Duodenal mucosa (tissue), 2 donors: ENCODE measurements at regions not wholly inside any gene's neighbourhood (a gene's known extent, or its start where the extent isn't known, plus 50 kb on each side); places are given as distances from the start of the nearest gene placed in this dataset.

ENCODE experiments used
- H3K27ac ChIP-seq: one replicate; pipeline ENCODE4 v1.7.0; 2013; ENCODE audit warnings: low read depth, low read length
- H3K27me3 ChIP-seq, 2 donors: one replicate each; pipeline ENCODE4 v1.7.0; 2013; ENCODE audit warnings: low read length in 2 of 2, control low read depth in 1 of 2; ENCODE audit not compliant: insufficient read depth in 2 of 2, control insufficient read depth in 1 of 2
- H3K36me3 ChIP-seq, 2 donors: one replicate each; pipeline ENCODE4 v1.7.0; 2013; ENCODE audit warnings: low read length in 2 of 2, control low read depth in 1 of 2; ENCODE audit not compliant: insufficient read depth in 2 of 2, control insufficient read depth in 1 of 2
- H3K4me1 ChIP-seq, 2 donors: one replicate each; pipeline ENCODE4 v1.7.0; 2013; ENCODE audit warnings: low read length in 2 of 2, control low read depth in 1 of 2; ENCODE audit not compliant: insufficient read depth in 2 of 2, control insufficient read depth in 1 of 2
- H3K4me3 ChIP-seq, 2 donors: one replicate each; pipeline ENCODE4 v1.7.0; 2013; ENCODE audit warnings: low read length in 2 of 2, low read depth in 1 of 2
- H3K9ac ChIP-seq, 2 donors: one replicate each; pipeline ENCODE4 v1.7.0; 2013; ENCODE audit warnings: low read length in 2 of 2, low read depth in 1 of 2
- H3K9me3 ChIP-seq, 2 donors: one replicate each; pipeline ENCODE4 v1.7.0; 2013; ENCODE audit warnings: low read length in 2 of 2, control low read depth in 1 of 2; ENCODE audit not compliant: control insufficient read depth in 1 of 2

GRCh38 chr18:51751901-51752300, 554.4 kb upstream of the MEX3C start:
- no peaks in the 10 kb centered on the region for H3K36me3 ChIP-seq
- H3K4me1 ChIP-seq, result no peaks in the 10 kb centered on the region
- no peaks in the 10 kb centered on the region for H3K27me3 ChIP-seq
- H3K9ac ChIP-seq, result no peak overlapping the region
- H3K27ac ChIP-seq, result no peak overlapping the region
- H3K9me3 ChIP-seq, result no peaks in the 10 kb centered on the region
- H3K4me3 ChIP-seq, result no peak overlapping the region

- Histone ChIP-seq H3K9me3 (no peaks in the 10 kb centered on the region), H3K27ac (no peak overlapping the region), H3K4me3 (no peak overlapping the region), H3K9ac (no peak overlapping the region), H3K27me3 (no peaks in the 10 kb centered on the region), H3K4me1 (no peaks in the 10 kb centered on the region), H3K36me3 (no peaks in the 10 kb centered on the region)
Measured at GRCh38 chr18:51753365-51754057, 556.0 kb upstream of the MEX3C start.

GRCh38 chr18:51754566-51754965, 557.1 kb upstream of the MEX3C start:
- Histone ChIP-seq H3K4me1 (no peaks in the 10 kb centered on the region), H3K9ac (no peak overlapping the region), H3K36me3 (no peaks in the 10 kb centered on the region), H3K9me3 (no peaks in the 10 kb centered on the region), H3K4me3 (no peak overlapping the region), H3K27me3 (no peaks in the 10 kb centered on the region), H3K27ac (no peak overlapping the region)

- Histone ChIP-seq H3K4me3 (no peak overlapping the region), H3K9ac (no peak overlapping the region), H3K9me3 (no peaks in the 10 kb centered on the region), H3K27ac (no peak overlapping the region), H3K4me1 (no peaks in the 10 kb centered on the region), H3K27me3 (no peaks in the 10 kb centered on the region), H3K36me3 (no peaks in the 10 kb centered on the region)
Measured at GRCh38 chr18:51757255-51757924, 559.9 kb upstream of the MEX3C start.

GRCh38 chr18:51762373-51762772, 564.9 kb upstream of the MEX3C start:
- H3K4me1 ChIP-seq, result no peaks in the 10 kb centered on the region
- no peak overlapping the region for H3K4me3 ChIP-seq
- H3K27me3 ChIP-seq, result no peaks in the 10 kb centered on the region
- no peaks in the 10 kb centered on the region for H3K36me3 ChIP-seq
- H3K27ac ChIP-seq, result no peak overlapping the region
- no peaks in the 10 kb centered on the region for H3K9me3 ChIP-seq
- no peak overlapping the region for H3K9ac ChIP-seq

- no peaks in the 10 kb centered on the region for H3K36me3 ChIP-seq
- no peak overlapping the region for H3K4me3 ChIP-seq
- no peak overlapping the region for H3K9ac ChIP-seq
- no peaks in the 10 kb centered on the region for H3K27me3 ChIP-seq
- H3K27ac ChIP-seq, result no peak overlapping the region
- H3K9me3 ChIP-seq, result no peaks in the 10 kb centered on the region
- H3K4me1 ChIP-seq, result no peaks in the 10 kb centered on the region
Measured at GRCh38 chr18:51765606-51766360, 568.3 kb upstream of the MEX3C start.

- no peaks in the 10 kb centered on the region for H3K4me1 ChIP-seq
- no peak overlapping the region for H3K27ac ChIP-seq
- no peaks in the 10 kb centered on the region for H3K9me3 ChIP-seq
- no peak overlapping the region for H3K4me3 ChIP-seq
- no peaks in the 10 kb centered on the region for H3K36me3 ChIP-seq
- no peak overlapping the region for H3K9ac ChIP-seq
- H3K27me3 ChIP-seq, result no peaks in the 10 kb centered on the region
Measured at GRCh38 chr18:51767293-51767692, 569.8 kb upstream of the MEX3C start.

- H3K36me3 ChIP-seq, result no peaks in the 10 kb centered on the region
- H3K27me3 ChIP-seq, result no peaks in the 10 kb centered on the region
- H3K27ac ChIP-seq, result no peak overlapping the region
- H3K9ac ChIP-seq, result no peak overlapping the region
- no peak overlapping the region for H3K4me3 ChIP-seq
- no peaks in the 10 kb centered on the region for H3K9me3 ChIP-seq
- no peaks in the 10 kb centered on the region for H3K4me1 ChIP-seq
Measured at GRCh38 chr18:51778115-51778514, 561.9 kb upstream of the DCC start.

GRCh38 chr18:51789871-51790270, 550.1 kb upstream of the DCC start:
- Histone ChIP-seq H3K4me3 (no peak overlapping the region), H3K27ac (no peak overlapping the region), H3K4me1 (no peaks in the 10 kb centered on the region), H3K36me3 (no peaks in the 10 kb centered on the region), H3K27me3 (no peaks in the 10 kb centered on the region), H3K9ac (no peak overlapping the region), H3K9me3 (no peaks in the 10 kb centered on the region)

GRCh38 chr18:51801514-51801913, 538.5 kb upstream of the DCC start:
- H3K4me3 ChIP-seq, result no peak overlapping the region
- H3K9ac ChIP-seq, result no peak overlapping the region
- H3K27ac ChIP-seq, result no peak overlapping the region
- no peaks in the 10 kb centered on the region for H3K27me3 ChIP-seq
- H3K4me1 ChIP-seq, result no peaks in the 10 kb centered on the region
- H3K9me3 ChIP-seq, result no peaks in the 10 kb centered on the region
- H3K36me3 ChIP-seq, result no peaks in the 10 kb centered on the region
